Loucy (cell line): ENCODE measurements at regions not wholly inside any gene's neighbourhood (a gene's known extent, or its start where the extent isn't known, plus 50 kb on each side); places are given as distances from the start of the nearest gene placed in this dataset.

Source experiments
- H2AFZ ChIP-seq: fragments of 200-600 bp; sonication (generic); 2 replicates; pipeline ENCODE4 v1.6.0; 2016; ENCODE audit warnings: antibody characterized with exemption, mild to moderate bottlenecking, low read length, moderate library complexity
- H3F3A ChIP-seq: fragments of 200-600 bp; 2 replicates; pipeline ENCODE4 v1.6.0; 2016; ENCODE audit warnings: antibody characterized with exemption, low read depth, mild to moderate bottlenecking
- H3K27me3 ChIP-seq: fragments of 200-600 bp; sonication (generic); 2 replicates; pipeline ENCODE4 v1.6.1; 2014; ENCODE audit warnings: low read length, mild to moderate bottlenecking; ENCODE audit not compliant: insufficient read depth, poor library complexity, severe bottlenecking
- H3K36me3 ChIP-seq: fragments of 200-600 bp; sonication (generic); 2 replicates; pipeline ENCODE4 v1.6.1; 2016; ENCODE audit warnings: low read length; ENCODE audit not compliant: insufficient read depth
- H3K4me1 ChIP-seq: fragments of 200-600 bp; sonication (generic); 2 replicates; pipeline ENCODE4 v1.5.1; 2014; ENCODE audit warnings: low read length, mild to moderate bottlenecking; ENCODE audit not compliant: insufficient read depth, poor library complexity, severe bottlenecking
- H3K4me2 ChIP-seq: fragments of 200-600 bp; sonication (generic); 2 replicates; pipeline ENCODE4 v1.6.0; 2014; ENCODE audit warnings: antibody characterized with exemption, low read length, low read depth, mild to moderate bottlenecking; ENCODE audit not compliant: poor library complexity, severe bottlenecking
- H3K4me3 ChIP-seq: fragments of 200-600 bp; sonication (generic); 2 replicates; pipeline ENCODE4 v1.5.1; 2014; ENCODE audit warnings: low read length, mild to moderate bottlenecking, mixed read lengths; ENCODE audit not compliant: poor library complexity, severe bottlenecking
- H3K79me2 ChIP-seq: fragments of 200-600 bp; sonication (generic); 2 replicates; pipeline ENCODE4 v1.6.1; 2014; ENCODE audit warnings: low read length; ENCODE audit not compliant: insufficient read depth
- H3K9ac ChIP-seq: fragments of 200-600 bp; sonication (generic); 2 replicates; pipeline ENCODE4 v1.6.0; 2014; ENCODE audit warnings: mild to moderate bottlenecking, low read depth, low read length, moderate library complexity; ENCODE audit not compliant: poor library complexity, severe bottlenecking
- H3K9me2 ChIP-seq: fragments of 200-600 bp; sonication (generic); replicated peaks from 2 replicates; pipeline ENCODE4 v1.6.1; 2016; ENCODE audit warnings: low read depth, low read length, mixed read lengths
- H3K9me3 ChIP-seq: fragments of 200-600 bp; sonication (generic); 2 replicates; pipeline ENCODE4 v1.6.1; 2014; ENCODE audit warnings: mild to moderate bottlenecking, antibody characterized with exemption, low read length, low read depth; ENCODE audit not compliant: insufficient read depth
- H4K20me1 ChIP-seq: fragments of 200-600 bp; sonication (generic); 2 replicates; pipeline ENCODE4 v1.6.0; 2014; ENCODE audit warnings: antibody characterized with exemption, low read length, mild to moderate bottlenecking; ENCODE audit not compliant: insufficient read depth, poor library complexity, severe bottlenecking
- CTCF ChIP-seq: fragments of 200-600 bp; sonication (generic); conservative IDR thresholded peaks from 2 replicates; pipeline ENCODE4 v1.5.1; 2014; ENCODE audit warnings: mild to moderate bottlenecking, antibody characterized with exemption, low read length
- EZH2phosphoT487 ChIP-seq: fragments of 200-600 bp; IDR thresholded peaks from 2 replicates; pipeline ENCODE4 v1.6.1; 2018; ENCODE audit warnings: antibody characterized with exemption, mild to moderate bottlenecking, moderate library complexity, borderline replicate concordance

DNA sequence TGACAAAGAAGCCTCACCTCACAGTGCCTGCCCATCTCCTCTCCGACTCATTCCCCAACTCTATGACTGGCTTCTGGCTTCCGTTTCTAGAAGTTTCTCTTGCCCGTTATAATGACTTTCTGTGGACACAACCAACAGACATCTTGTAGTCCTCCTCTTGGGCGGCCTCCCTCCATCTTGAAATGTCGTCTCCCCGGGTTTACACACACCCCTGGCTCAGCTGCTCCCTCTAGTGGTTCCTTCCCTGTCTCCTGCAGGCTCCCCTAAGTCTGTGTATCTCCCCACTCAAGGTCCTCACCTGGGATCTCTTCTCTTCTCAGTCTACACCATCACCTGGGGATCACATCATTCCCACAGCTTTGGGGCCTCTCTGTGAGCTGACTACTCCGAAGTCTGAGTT, 123.4 kb upstream of the NEBL start:
- Histone ChIP-seq H3K4me1 (no peaks in the 10 kb centered on the region), H2AFZ (no peak overlapping the region), H3K36me3 (no peaks in the 10 kb centered on the region), H3K9me2 (no peaks in the 10 kb centered on the region), H3K9ac (no peak overlapping the region), H3F3A (no peaks in the 10 kb centered on the region), H3K27me3 (no peaks in the 10 kb centered on the region), H3K4me3 (no peak overlapping the region), H3K79me2 (no peaks in the 10 kb centered on the region), H3K9me3 (no peaks in the 10 kb centered on the region), H3K4me2 (no peak overlapping the region), H4K20me1 (no peaks in the 10 kb centered on the region)
- no peak for TF ChIP-seq EZH2phosphoT487
- peak; percentile 64 for TF ChIP-seq CTCF

- no peaks in the 10 kb centered on the region for H3F3A ChIP-seq
- no peak overlapping the region for H2AFZ ChIP-seq
- no peak overlapping the region for H3K4me3 ChIP-seq
- H3K9me3 ChIP-seq, result no peaks in the 10 kb centered on the region
- no peaks in the 10 kb centered on the region for H3K9me2 ChIP-seq
- no peaks in the 10 kb centered on the region for H3K4me1 ChIP-seq
- no peak overlapping the region for H3K4me2 ChIP-seq
- H3K27me3 ChIP-seq, result no peaks in the 10 kb centered on the region
- no peaks in the 10 kb centered on the region for H3K36me3 ChIP-seq
- no peak overlapping the region for H3K9ac ChIP-seq
- H3K79me2 ChIP-seq, result no peaks in the 10 kb centered on the region
- no peak for TF ChIP-seq EZH2phosphoT487
- no peak for TF ChIP-seq CTCF
- no peaks in the 10 kb centered on the region for H4K20me1 ChIP-seq
These were observed 122.3 kb upstream of the NEBL start for GRCh38 chr10:21019436-21019835.

GRCh38 chr10:21015851-21016250, 118.7 kb upstream of the NEBL start:
- no peak for TF ChIP-seq CTCF
- TF ChIP-seq EZH2phosphoT487, result no peak

More at GRCh38 chr10:21015851-21016250, 118.7 kb upstream of the NEBL start:
- H3K9me2 ChIP-seq, result no peaks in the 10 kb centered on the region
- no peak overlapping the region for H2AFZ ChIP-seq
- no peaks in the 10 kb centered on the region for H3K79me2 ChIP-seq
- no peaks in the 10 kb centered on the region for H3K9me3 ChIP-seq
- no peaks in the 10 kb centered on the region for H3K4me1 ChIP-seq
- H4K20me1 ChIP-seq, result no peaks in the 10 kb centered on the region
- no peak overlapping the region for H3K9ac ChIP-seq
- no peak overlapping the region for H3K4me2 ChIP-seq
- H3K4me3 ChIP-seq, result no peak overlapping the region
- H3K36me3 ChIP-seq, result no peaks in the 10 kb centered on the region
- no peaks in the 10 kb centered on the region for H3K27me3 ChIP-seq
- H3F3A ChIP-seq, result no peaks in the 10 kb centered on the region
